Neuron (in vitro differentiated cells): ENCODE measurements at regions not wholly inside any gene's neighbourhood (a gene's known extent, or its start where the extent isn't known, plus 50 kb on each side); places are given as distances from the start of the nearest gene placed in this dataset.

Experiments used
- H2AFZ ChIP-seq: one replicate; pipeline ENCODE4 v1.6.1; 2013; ENCODE audit warnings: low read depth, mild to moderate bottlenecking, inconsistent platforms, low read length, moderate library complexity
- H3K27me3 ChIP-seq: one replicate; pipeline ENCODE4 v1.6.1; 2013; ENCODE audit warnings: low read length; ENCODE audit not compliant: insufficient read depth
- H3K36me3 ChIP-seq: one replicate; pipeline ENCODE4 v1.6.1; 2013; ENCODE audit warnings: low read length; ENCODE audit not compliant: insufficient read depth
- H3K4me1 ChIP-seq: one replicate; pipeline ENCODE4 v1.6.1; 2013; ENCODE audit warnings: low read length; ENCODE audit not compliant: insufficient read depth
- H3K4me3 ChIP-seq: 2 replicates; pipeline ENCODE4 v1.5.1; 2013; ENCODE audit warnings: mild to moderate bottlenecking, low read length, moderate library complexity
- H3K9me3 ChIP-seq: one replicate; pipeline ENCODE4 v1.6.1; 2013; ENCODE audit warnings: low read length

DNA sequence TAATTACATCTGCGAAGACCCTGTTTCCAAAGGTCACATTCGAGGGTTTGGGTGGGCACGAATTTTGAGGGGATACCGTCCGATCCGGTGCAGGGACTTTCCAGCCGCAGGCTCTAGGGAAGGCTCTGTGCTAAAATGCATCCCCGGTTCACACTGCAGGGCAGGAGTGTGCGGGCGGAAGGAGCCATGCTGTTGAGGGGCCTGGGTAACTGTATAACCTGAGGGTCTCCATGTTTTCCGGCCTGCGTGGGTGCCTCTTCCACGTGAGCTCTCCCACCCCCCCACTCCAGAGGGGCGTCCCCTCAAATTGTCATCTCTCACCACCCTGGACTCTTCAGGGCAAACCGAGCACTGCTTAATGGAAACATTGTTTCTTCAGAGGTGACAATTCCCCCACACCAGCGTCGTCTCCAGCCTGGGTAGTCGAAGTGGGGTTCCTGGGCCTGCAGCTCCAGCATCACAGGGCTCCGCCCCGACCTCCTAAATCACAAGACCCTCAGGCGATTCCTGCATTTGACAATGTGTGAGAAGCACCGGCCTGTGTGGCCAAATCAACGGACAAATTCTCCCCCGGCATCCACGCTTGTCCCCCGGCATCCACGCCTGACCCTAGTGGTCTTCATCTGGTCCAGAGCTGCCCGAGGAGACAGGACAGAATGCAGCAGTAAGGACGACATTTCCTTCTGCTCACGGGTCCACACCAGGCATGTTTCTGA is 51.2 kb downstream of the FOXL3 start:
- Histone ChIP-seq H3K4me3 (no peak overlapping the region), H3K36me3 (no peaks in the 10 kb centered on the region), H2AFZ (no peak overlapping the region), H3K9me3 (no peaks in the 10 kb centered on the region), H3K27me3 (peaks cover 19% of the 10 kb centered on the region), H3K4me1 (peaks cover 4% of the 10 kb centered on the region)

DNA sequence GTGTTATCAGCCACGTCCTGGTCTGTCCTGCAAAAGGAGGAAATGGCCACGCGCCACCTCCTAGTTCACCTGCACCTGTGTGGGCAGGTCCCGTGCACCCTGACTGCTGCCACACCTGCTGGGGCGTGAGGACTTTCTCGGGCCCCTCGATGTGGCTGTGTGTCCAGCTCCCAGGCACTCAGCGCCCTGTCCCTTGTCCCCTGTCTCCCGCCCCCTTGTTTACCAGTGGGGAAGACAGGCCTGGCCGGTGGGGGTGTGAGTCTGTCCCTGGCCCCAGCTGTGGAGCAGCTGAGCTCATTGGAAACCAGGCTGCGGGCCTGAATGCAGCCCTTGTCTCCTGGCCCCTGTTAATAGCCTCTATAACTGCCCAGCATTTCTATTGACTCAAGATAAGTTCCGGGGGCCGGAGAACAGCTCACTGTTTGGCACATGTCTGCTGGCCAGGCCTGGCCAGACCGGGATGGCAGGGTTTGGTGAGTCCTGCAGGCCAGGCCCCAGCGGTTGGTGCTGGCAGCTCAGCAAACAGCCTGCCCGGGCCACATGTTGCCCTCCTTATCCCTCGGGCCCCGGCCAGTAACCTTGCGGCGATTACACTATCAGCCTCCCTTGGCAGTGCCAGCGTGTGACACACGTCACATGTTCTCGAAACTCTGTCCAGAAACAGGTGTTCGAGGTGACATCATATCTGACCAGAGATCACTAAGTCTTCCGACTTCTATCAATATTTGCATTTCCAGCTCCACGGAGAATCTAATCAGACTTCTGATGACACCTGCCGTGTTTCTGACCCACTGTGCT is 52.1 kb downstream of the FOXL3 start:
- no peak overlapping the region for H2AFZ ChIP-seq
- H3K36me3 ChIP-seq = no peaks in the 10 kb centered on the region
- peaks cover 19% of the 10 kb centered on the region for H3K27me3 ChIP-seq
- H3K4me3 ChIP-seq = no peak overlapping the region
- H3K4me1 ChIP-seq = peaks cover 4% of the 10 kb centered on the region
- H3K9me3 ChIP-seq = no peaks in the 10 kb centered on the region

DNA sequence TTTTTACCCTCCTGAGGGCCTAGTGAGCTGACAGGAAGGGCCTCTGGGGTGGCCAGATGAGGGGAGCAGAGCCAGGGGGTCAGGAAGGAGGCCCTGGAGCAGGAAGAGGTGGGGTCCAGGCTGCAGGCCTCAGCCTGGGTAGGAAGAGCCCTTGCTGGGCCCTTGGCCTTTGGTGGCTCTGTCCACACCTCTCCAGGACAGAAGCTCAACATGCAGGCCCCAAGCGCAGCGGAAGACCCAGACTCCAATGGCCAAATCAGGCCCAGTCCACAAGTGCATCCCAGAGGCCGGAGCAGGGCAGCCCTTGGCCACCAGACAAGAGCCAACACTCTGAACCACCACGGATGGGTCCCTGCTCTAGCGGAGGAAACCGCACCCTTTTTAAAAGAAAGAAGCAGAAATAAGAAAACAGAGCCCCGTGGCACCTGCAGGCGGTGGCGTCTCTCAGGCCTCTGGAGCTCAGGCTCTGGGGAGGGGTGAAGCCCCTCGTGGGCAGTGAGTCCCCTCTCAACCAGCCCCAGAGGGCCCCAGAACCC is 52.8 kb downstream of the FOXL3 start:
- H2AFZ ChIP-seq = no peak overlapping the region
- no peaks in the 10 kb centered on the region for H3K36me3 ChIP-seq
- peaks cover 1% of the 10 kb centered on the region for H3K9me3 ChIP-seq
- peaks cover 19% of the 10 kb centered on the region for H3K27me3 ChIP-seq
- no peak overlapping the region for H3K4me3 ChIP-seq
- peaks cover 4% of the 10 kb centered on the region for H3K4me1 ChIP-seq

DNA sequence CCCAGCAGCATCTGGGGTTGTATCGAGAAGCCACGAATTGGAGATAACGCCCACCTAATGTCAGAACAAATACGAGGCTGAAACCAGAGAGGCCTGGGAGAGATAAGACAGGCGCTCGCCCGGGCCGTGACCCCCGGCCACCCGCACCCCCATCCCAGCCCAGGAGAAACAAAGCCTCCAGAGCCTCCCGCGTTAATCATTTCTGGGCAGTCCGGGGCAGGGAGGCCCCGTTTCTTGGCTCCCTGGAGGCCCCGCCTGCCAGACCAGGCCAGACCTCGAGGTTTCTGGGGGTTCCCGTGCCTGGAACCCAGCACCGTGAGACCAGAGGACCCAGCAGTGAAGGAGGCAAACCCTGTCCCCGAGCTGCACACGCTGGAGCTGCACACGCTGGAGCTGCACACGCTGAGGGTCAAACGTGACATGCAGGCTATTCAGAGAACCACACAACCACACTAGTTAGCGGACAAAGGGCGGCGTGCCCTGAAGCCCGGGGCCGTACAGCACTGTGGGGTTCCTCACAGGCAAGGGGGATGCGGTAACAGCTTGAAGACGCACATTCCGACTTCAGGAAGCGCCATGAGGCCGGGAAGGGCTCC is 53.4 kb downstream of the FOXL3 start:
- Histone ChIP-seq H3K36me3 (no peaks in the 10 kb centered on the region), H2AFZ (no peak overlapping the region), H3K27me3 (peaks cover 19% of the 10 kb centered on the region), H3K4me1 (peaks cover 4% of the 10 kb centered on the region), H3K9me3 (peaks cover 1% of the 10 kb centered on the region), H3K4me3 (no peak overlapping the region)

DNA sequence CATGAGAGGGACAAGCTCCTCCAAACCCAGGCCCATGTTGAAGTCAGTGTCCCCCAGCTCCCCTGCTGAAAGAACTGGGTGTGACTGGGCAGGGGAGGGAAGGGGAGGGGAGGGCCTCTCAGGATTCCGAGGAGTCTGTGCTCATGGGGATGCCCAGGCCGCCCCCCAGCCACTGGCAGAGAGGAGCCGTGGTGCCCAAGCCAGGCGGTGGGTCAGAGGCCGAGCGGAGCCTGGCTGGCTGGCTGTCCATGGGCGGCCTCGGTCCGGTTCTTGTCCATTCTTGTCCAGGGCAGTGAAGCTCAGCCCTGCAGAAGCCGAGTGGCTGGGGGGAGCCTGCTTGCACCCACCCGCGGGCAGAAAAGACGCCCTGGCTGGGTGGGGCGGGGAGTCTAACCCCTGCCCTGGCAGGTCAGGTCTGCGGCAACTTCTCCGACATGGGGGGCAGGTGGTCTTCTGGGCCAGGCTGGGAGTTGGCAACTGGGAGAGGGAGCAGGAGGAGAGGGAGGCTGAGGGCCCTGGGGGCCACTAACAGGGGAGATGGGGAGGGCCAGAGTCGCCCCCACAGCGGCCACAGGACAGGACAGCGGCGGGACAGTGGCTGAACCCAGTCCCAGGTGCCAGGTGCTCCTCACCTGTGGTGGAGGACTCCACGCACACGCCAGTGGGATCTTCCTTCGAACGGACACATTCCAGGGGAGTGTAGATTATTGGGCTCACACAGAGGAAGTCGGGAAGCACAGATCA is 54.1 kb downstream of the FOXL3 start:
- Histone ChIP-seq H3K27me3 (peaks cover 15% of the 10 kb centered on the region), H3K4me1 (peaks cover 4% of the 10 kb centered on the region), H3K36me3 (no peaks in the 10 kb centered on the region), H3K4me3 (no peak overlapping the region), H2AFZ (no peak overlapping the region), H3K9me3 (peaks cover 1% of the 10 kb centered on the region)

DNA sequence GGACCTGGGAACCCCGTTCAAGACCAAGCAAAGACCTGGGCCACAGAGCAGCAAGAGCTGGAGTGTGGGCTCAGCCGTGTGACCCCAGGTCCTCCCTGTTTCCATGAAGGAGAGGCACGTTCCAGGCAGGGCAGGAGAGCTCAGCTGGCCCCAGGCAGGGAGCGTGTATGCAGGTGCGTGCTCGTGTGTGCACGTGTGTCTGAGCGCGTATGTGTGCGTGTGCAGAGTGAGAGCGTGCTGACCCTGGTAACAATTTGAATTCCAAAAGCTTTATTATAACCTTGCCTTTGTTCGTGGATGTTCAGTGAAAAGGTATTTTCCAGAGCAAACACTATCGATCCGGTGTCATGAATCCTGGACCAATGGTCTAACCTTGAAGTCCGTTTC is 54.6 kb downstream of the FOXL3 start:
- H3K4me3 ChIP-seq = no peak overlapping the region
- H3K27me3 ChIP-seq = peaks cover 11% of the 10 kb centered on the region
- H2AFZ ChIP-seq = no peak overlapping the region
- no peaks in the 10 kb centered on the region for H3K36me3 ChIP-seq
- peaks cover 1% of the 10 kb centered on the region for H3K9me3 ChIP-seq
- H3K4me1 ChIP-seq = peaks cover 4% of the 10 kb centered on the region

DNA sequence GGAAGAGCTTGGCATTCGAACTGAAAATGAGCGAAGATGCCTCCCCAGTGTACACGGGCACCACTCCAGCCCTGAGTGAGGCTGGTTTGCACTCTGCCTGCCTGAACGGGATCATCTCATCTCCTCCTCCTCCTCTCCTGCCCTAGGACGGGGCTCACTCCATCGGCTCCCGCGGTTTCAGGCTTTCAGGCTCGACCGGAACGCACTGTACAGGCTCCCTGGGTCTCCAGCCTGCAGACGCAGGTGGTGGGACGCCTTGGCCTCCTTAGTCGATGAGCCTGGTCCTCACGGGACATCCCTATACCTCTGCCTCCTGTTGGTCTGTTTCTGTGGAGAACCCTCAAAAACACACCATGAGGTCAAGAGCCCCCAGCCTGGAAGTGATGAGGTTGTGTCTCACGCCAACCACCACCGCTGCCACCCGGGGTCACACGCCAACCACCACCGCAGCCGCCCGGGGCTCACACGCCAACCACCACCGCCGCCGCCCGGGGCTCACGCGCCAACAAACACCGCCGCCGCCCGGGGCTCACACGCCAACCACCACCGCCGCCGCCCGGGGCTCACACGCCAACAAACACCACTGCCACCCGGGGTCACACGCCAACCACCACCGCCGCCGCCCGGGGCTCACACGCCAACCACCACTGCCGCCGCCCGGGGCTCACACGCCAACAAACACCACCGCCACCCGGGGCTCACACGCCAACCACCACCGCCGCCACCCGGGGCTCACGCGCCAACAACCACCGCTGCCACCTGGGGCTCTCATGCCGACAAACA is 56.3 kb downstream of the FOXL3 start:
- peaks cover 4% of the 10 kb centered on the region for H3K4me1 ChIP-seq

DNA sequence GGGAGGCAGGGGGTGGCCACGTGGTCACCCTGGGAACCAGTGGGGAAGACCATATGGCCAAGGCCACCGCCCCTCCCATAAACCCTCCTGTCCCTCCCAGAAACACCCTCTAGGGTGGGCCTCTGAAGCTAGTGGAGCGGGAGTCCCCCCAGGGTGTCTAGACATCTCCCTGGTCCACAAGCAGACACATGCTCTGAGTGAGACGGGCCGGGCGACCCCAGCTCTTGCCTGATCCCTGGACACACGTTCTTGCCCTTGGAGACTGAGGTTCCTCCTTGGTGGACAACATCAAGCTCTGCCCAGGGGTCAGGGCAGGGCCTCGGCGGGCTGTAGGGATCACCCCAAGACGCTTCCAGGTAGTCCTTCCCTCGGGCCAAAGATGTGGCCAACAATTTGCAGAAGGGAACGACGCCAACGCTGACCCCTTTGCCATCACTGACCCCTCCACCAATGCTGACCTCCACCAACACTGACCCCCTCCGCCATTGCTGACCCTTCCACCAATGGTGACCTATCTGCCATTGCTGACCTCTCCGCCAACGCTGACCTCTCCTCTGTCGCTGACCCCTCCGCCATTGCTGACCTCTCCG is 57.1 kb downstream of the FOXL3 start:
- H3K27me3 ChIP-seq = no peaks in the 10 kb centered on the region
- no peak overlapping the region for H2AFZ ChIP-seq
- H3K36me3 ChIP-seq = no peaks in the 10 kb centered on the region
- H3K9me3 ChIP-seq = peaks cover 1% of the 10 kb centered on the region
- H3K4me1 ChIP-seq = peaks cover 4% of the 10 kb centered on the region
- no peak overlapping the region for H3K4me3 ChIP-seq

More for the DNA sequence above, 56.3 kb downstream of the FOXL3 start:
- Histone ChIP-seq H3K4me3 (no peak overlapping the region), H2AFZ (no peak overlapping the region), H3K27me3 (peaks cover 5% of the 10 kb centered on the region), H3K36me3 (no peaks in the 10 kb centered on the region), H3K9me3 (peaks cover 1% of the 10 kb centered on the region)

DNA sequence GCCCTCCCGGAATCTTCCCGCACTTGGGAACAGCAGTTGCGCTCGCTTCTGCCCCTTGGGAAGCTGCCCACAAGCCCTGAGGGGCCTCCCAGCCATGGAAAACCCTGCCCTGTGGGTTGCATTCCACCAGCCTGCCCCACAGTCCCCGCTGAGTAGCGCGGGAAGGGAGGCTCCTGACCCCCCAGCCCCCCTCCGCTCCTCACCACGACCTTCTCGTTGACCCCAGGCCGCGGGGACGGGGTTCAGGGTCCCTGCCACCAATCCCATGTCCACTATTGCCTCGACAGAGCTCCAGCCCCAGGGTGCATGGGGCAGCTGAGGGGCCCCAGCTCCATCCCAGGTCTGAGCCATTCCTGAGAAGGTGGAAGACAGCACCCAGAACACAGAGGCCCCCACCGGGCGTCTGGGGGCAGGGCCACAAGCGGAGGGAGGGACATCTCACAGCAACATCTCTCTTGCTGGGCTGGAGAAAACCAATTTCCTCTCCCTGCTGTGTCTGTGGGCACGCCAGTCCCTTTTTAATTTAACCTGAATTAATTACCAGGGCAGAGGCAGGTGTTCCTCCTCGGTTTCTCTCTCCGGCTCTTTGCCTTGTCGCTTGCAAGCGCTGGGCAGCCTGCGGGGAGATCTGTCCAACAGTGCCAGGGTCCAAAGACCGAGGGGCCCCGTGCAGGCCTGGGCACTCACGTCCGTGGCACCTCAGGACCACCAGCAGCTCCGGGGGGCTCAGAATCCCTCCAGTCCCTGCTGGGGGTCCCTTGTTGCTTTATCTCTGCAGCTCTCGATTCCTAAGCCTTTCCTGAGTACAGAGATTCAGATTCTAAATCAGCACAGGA is 57.9 kb downstream of the FOXL3 start:
- H3K36me3 ChIP-seq = no peaks in the 10 kb centered on the region
- peaks cover 4% of the 10 kb centered on the region for H3K4me1 ChIP-seq
- no peak overlapping the region for H3K4me3 ChIP-seq
- H2AFZ ChIP-seq = no peak overlapping the region
- no peaks in the 10 kb centered on the region for H3K27me3 ChIP-seq
- peaks cover 1% of the 10 kb centered on the region for H3K9me3 ChIP-seq

DNA sequence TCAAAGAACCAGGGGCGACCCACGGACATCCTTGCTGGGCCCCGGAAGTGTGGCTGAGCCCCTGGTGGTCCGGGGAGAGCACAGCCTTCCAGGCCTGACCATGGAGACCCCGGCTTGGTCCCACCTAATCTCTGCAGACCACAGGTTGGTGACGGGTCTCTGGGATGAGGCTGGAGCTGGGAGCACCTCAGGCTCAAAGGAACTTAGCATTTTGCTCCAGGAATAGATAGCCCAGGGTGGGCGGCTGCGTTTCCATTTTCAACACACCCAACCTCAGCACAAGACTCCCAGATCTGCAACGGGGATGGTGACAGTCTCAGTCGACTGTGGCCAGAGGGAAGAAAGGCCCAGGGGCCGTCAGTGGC is 58.5 kb downstream of the FOXL3 start:
- Histone ChIP-seq H3K9me3 (peaks cover 1% of the 10 kb centered on the region), H2AFZ (no peak overlapping the region), H3K36me3 (no peaks in the 10 kb centered on the region), H3K4me1 (peaks cover 1% of the 10 kb centered on the region), H3K4me3 (no peak overlapping the region), H3K27me3 (no peaks in the 10 kb centered on the region)

DNA sequence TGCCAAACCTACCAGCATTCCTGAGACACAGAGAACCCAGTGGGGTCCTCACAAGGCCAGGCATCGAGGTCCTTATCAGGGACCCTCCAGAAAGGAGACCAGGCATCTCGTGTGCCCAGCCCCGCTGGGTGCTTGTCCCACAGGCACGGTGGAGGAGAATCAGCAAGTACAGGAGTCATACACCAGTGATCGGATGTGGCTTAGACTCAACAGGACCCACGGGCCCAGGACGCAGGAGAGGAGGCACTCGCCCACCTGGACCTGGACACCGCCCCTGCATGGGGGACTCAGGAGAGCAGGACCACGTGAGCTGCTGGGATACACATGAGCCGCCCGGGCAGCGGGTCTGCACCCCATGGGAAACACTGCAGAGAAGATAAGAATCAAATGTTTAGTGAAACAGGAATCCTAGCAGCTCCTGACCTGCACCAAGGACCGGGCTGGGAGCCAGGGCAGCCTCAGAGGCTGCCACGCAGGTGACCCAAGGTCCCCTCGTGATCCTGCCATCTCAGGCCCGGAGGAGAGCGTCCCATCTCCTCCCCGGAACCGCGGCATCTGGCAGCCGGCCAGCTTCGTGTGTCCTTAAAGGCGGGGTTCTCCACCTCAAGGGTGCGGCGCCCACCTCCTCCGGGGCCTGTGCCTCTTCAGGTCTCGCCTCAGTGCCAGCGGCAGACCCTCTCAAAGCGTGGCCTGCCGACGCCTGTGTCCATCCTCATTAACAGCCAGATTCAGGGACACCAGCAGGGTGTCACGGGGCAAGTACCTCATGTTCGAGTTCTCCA is 59.2 kb downstream of the FOXL3 start:
- Histone ChIP-seq H3K36me3 (no peaks in the 10 kb centered on the region), H3K27me3 (no peaks in the 10 kb centered on the region), H2AFZ (no peak overlapping the region), H3K4me3 (no peak overlapping the region), H3K4me1 (no peaks in the 10 kb centered on the region), H3K9me3 (peaks cover 1% of the 10 kb centered on the region)
